ENCODE measurements at regions not wholly inside any gene's neighbourhood (a gene's known extent, or its start where the extent isn't known, plus 50 kb on each side); places are given as distances from the start of the nearest gene placed in this dataset.
A peak's percentile ranks its signal among the peaks of the same experiment; 100 is the strongest.
"Not testable (repeated sequence)": the region's sequence is repeated elsewhere in the genome, so short reads cannot be mapped to it uniquely, and the experiment has no call there.

DNA sequence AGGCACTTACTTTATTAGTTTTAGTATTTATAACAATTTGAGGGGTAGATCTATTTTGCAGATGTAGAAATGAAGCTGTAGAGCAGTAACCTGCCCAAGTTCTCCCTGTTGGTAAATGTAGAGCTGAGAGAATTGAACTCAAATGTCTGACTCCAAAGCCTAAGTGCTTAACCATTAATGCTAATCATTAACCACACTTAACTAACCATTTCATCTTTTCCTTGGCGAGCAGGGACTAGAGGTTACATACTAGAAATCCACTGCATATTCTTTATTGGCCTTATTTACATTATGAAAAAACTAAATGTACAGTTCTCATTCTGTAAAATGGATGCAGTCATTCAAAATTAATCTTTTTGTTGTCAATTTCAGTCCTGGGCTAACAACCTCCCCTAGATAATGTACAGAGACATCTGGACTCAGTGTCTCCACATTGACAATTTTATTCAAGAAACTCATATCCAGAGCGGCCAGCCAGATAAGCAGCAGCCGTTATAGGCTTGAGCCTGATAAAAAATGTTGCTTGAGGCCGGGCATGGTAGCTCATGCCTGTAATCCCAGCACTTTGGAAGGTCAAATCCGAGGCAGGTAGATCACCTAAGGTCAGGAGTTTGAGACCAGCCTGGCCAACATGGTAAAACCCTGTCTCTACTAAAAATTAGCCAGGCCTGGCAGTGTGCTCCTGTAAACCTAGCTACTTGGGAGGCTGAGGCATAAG is 76.7 kb upstream of the PICALM start:
- no peak for DNase-seq

DNA sequence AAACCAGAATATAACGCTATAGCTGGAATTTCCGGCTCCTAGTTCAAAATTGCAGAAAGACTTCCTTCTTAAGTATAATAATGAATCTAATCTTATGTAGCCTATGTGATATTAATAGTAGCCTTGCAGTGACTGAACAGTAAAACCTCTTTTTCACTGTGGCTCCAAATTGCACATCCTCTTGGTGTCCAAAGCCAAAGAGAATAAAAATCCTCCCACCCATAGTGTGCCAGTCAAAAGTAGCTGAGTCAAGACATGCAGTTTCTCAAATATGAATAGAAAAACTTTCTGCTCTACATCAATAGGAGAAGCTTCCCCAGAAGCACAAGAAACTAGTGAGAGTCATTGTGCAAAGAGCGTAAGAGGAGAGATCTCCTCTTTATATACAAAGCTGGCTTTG is 76.0 kb upstream of the PICALM start:
- no peak for DNase-seq

DNA sequence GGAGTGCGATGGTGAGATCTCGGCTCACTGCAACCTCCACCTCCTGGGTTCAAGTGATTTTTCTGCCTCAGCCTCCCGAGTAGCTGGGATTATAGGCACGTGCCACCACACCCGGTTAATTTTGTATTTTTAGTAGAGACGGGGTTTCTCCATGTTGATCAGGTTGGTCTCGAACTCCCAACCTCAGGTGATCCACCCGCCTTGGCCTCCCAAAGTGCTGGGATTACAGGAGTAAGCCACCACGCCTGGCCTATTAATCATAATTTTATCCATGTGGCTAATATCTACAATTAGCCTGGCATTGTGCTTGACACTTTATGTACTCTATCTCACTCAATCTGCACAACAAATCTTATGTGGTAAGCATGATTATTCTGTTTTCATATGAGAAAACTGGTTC is 75.2 kb upstream of the PICALM start:
- not testable (repeated sequence) for DNase-seq

DNA sequence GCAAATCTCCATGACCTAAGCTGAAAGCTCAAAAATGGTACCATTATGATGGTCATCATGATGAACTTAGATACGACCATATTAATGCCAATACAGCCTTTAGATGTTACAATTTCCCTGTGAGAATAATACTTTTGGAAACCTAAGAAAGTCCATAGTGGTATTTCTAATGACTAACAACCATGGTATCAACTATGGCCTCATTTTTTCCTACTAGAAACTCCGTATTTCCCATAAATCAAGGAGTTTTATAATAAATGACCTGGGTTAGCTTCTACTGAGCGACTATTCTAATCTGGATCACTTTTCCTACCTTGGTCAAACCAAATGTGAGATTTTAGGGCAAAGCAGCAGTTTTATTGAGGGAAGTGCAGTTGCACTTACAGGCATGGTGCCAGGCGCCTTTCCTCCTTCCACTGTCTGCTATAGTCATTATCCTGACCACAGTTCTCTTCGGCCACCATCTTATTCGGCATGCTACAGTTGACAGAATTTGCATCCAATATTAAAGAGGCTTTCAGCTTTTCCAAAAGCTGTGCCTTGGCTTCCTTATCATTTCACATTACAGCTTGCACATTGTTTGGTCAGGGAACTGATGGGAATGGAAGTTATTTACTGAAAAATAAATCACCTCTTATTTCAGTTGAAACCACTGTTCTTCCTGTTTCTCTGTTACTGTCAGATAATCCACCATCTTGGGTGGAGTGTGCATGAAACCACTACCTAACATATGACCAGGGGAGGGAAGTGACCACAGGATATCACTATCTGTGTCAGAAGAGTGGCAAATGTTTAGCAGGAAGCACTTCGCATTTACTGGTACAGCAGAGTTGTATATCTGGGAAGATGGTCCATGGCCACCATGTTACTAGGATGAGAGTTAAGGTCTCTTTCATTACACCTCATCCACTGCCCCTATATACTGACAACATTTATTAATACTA is 74.5 kb upstream of the PICALM start:
- peak; percentile 34 for DNase-seq

DNA sequence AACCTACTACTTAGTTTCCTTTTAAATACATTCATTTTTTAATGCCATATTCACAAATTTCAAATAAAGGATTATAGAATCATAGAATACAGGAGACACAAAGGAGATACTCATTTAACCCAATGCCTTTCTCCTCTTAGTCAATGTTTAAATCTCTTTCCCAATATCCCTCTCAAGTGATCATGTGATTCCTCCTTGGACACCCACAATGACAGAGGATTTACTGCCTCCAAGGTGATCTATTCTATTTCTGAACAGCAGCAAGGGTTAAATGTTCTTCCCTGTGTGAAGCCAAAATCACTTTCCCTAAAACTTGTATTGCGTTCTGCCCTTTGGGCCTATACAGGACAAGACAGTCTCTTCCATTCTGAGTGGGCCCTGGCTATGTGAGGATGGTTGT is 73.3 kb upstream of the PICALM start:
- no peak for DNase-seq

DNA sequence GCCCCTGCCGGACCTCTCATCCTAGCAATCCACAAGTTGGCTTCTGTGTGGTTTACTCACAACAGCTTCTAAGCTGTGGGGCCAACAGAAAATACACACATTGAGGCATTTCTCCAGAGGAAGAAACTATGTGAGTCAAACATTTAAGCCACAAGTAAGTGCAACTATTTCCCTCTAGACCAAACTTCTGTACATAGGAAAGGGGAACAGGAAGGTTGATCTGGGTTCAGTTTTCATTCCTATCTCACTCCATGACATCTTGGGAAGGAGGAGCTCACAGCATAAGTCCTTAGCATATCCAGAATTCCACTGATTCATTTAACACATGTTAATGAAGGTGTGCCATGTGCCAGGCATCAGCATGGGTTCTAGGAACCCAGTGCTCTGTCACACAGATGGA is 72.8 kb upstream of the PICALM start:
- no peak for DNase-seq

DNA sequence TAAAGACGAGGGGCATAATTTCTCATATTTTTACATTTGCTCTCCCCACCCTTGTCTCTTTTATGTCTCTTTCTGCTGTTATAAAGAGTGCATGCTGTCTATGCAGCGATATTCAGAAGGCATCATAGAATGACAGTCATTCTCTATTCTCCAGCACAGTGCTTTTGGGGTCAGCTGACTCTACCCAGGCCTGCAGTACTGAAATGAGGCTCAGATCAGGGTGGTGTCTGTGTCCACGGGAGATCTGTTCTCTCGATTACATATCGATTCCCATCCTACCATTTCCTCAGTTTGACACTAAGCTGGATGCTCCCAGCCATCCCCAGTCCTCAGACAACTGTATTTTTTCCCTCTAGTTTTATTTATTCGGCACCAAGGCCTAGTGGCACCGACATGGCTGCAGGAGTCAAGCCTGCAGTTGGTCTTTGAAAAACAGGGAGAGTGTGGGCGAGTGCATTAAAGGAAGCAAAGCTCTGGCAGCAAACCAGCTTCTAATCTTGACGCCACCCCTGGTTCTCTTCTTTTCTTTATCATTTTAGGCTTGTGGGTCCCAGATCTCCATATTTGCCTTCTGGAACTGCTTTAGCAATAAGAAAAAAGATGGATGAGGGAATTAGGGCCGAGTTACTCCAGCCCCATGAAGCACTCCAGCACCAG is 71.6 kb upstream of the PICALM start:
- DNase-seq: no peak

DNA sequence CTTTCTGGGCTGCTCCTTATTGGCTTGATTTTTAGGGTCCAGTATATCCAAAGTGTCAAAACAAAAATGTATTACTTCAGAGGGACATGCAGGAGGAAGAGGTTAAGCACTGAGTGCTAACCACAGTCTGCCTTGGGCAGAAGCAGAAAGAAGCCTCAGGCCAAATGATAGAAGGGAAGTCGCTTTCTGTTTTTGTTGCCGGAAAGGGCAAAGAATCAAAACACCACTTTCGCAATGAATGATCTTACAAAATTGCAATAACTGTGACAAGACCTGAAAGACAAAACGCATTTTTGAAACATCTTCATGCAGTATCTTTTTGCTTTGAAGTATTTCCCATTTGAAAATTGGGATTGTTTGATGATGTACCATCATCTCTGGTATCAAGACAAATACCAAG is 70.1 kb upstream of the PICALM start:
- peak; percentile 29 for DNase-seq

DNA sequence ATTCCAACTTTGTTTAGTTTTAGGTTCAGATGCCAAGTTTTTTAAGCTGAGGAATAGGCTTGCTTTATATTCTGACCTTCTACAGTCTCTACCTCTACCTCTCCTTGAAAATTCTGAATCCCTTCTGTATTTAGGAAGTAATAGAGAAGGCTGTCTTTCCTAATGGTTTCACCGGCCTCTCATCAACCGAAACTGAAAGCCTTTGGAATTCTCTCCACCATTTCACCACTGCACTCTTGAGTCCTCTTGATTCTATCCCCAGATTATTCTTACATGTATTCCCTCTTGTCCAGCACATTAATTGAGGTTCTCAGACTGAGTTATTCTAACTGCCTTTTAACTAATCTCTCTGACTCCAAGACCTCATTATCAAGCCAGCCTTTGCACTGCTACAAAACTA is 67.7 kb upstream of the PICALM start:
- no peak for DNase-seq

DNA sequence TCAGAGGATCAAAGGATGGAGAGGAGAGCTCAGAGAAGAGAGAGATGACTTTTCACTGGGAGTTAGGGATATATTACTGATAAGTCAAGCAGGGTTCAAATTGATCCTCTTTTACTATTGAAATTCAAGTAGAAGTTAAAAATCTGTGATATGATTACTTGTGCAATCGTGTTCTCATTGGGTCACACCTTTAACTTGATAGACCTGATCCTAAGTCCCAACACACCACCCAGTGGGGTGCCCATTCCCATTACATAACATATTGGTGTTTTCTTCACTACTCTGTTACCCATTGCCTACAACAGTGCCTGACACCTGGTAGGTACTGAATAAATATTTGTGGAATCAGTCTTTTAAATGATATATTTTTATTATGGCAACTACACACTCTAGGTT is 66.4 kb upstream of the PICALM start:
- no peak for DNase-seq

DNA sequence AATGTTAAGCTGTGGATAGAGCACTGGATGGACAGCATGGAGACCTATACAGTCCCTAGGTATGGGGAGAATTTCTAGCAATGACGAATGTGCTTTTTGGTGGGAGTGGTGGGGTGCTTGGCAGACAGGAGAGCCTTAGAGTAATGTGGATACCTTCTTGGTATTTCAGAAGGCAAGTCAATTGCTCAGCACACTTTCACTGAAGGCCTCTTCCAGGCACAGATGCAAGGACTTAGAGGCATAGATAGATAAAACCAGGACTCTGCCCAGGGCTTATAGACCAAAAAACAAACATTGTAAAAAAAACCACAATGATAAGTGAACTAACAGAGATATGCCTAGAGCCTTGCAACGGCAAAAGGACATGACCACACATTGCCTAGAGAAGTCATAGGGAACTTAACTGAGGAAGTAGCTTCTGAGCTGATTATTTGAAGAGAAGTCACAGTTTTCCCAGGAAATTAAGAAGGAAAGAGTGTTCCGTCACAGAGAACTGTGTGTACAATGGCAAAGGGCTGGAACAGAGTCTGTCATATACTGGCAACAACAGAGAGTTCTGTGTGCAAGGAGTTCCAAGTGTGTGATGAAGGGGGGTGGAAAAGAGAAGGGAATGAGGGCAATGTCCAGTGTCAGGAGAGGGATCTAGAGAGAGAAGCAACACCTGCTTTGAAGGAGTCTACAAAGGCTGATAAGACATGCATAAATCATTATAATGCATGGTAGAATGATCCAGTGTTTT is 65.9 kb upstream of the PICALM start:
- no peak for DNase-seq

DNA sequence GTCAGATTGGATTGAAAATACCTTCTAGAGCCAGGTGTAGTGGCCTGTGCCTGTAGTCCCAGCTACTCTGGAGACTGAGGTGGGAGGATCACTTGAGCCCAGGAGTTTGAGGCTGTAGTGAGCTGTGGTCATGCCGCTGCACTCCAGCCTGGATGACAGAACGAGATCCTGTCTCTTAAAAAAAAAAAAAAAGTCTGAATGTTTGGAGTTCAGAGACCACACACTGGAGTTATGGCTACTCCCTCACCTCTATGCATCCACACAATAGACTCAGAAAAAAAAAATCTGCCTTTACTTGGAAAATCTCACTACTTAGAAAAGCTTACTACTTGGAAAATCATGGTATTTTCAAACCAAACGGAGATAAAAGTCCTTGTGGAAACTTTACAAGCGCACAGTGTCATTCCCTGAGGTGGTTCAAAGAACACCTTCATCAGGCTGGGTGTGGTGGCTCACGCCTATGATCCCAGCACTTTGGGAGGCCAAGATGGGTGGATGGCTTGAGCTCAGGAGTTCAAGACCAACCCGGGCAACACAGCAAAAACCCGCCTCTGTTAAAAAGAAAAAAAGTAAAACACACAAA is 63.9 kb upstream of the PICALM start:
- no peak for DNase-seq

DNA sequence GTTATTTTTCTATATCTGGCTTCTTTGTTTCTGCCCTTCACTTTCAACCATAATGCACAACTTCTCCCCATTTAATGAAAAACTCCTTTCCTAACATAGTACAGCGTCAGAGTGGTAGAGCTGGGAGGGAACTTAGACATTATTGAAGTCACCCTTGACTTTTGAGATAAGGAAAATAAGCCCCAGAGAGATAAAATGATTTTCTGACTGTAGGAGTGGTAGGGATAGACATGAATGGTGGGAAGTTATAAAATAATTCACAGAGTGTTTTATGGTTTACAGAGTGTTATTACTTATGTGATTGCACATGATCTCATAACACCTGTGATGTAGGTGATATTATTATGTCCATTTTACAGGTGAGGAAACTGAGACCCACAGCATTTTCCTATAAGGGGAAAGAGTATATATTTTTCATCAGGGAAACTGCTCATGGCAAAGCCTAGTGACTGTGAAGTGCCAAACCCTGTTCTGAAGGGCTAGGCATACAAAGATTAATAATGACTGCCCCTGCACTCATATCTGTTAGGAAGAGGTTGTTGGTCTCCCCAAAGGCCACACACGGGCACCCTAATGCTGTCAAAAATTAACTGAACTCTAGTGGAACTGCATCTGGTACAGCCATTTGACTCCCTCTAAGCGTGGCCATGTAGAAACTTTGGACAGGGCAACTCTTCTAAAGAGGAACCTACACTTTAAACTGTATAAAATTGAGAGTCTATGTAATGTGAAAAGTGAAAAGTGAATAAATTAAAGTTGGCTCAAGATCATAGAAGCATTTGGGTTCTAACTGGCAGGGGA is 61.1 kb upstream of the PICALM start:
- no peak for DNase-seq

DNA sequence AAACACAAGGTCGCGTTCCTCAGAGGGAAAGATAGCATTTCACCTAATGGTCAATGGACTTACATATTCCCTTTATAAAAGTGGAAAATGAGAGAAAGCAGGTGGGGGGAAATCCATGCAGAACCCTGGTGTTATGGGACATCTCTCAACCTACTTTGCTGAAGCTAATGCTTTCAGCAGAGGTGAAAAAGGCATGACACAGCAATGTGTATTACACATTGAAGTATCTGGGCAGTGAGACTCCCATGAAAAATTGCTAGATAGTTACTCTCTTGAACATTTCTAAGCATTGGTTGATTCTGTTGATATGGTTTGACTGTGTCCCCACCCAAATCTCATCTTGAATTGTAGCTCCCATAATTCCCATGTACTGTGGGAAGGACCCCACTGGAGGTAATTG is 60.0 kb upstream of the PICALM start:
- DNase-seq: no peak

DNA sequence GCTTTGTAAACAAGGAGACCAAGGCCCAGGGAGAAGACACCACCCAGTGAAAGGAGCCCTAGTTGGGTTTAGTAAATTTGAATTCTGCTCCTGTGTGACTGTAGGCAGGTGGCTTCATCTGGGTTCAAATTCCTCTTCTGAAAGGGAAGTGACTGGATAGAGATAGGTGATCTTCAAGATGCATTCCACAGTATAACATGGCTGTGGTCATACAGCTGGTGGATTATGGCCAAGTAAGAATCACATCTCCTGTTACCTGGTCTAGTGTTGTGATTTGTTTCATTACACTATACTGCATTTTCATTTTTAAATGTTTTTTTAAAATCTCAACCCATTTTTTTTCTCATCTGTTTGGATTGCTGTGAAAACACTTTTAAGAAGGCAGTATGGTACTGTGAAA is 58.0 kb upstream of the PICALM start:
- no peak for DNase-seq

DNA sequence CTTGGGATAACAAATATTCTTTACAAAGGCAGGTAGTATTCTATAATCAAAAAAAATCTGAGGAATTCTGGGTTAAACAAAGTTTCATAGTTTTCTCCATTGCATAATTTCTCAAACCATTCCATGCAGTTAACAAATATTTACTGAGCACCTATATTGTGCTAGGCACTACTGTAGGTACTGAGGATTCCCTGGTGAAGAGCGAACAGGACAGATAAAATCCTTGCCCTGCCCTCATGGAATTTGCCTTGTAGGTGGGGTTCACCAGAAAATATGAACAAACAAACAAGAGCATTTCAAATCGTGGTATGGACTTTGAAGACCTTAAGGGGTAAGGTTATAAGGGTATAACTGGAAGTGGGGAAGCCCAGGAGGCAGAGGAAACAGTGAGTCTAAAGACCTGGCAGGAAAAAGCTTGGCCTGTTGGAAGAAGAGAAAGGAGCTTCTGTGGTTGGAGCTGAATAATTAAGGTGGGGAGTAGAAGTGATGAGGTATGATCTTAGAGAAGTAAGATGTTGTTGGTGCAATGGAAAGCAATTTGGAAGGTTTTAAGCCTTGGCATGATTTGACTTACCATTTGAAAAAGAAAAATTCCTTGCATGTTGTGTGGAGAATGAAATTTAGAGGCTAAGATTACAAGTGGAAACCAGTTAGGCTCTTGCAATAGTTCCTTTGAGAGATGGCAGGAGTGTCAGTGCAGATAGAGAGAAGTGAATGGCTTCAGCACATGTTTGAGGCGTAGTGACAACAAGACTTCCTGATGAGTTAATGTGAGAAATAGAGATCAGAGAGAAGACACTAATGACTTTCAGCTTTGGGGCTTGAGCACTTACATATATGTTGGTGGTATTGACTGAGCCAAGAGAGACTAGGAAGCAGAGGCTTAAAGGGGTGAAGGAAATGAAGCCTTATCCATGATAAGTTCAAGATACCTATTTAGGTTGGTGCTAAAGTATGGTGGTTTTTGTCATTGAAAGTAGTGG is 55.7 kb upstream of the PICALM start:
- no peak for DNase-seq

DNA sequence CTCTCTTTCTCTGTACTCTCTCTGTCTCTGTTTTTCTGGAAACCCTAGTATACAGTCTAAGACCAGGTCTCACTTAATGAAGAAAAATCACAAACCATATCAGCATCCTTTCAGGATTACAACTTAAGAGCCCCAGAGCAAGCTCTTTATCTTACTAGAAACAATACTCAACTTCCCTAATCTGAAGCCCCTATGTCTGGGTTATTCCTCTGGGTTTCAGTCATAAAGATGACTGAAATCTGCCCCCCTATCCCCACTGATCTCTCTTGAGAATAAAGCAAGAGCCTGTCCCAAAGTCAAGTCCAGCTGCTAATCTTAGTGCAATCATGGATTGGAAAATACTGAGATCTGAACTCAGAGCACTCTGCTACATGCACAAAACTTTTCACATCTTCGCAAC is 53.9 kb upstream of the PICALM start:
- no peak for DNase-seq

DNA sequence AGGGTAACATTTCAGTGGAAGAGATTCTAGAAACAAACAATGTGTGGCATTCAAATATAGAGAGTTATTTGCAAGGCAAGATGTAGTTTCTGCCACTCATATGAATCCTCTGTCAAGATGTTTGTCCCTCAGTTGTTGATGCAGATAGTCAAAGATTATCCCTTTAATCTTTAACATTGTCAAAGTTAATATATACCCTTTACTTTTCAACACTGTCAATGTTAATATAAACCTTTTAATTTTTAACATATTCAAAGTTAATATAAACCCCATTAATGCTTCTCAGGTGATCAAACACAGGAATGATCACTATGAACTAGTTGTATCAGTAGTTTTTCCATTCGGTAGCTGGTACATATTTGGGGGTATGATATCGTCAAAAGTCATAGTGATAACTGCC is 51.9 kb upstream of the PICALM start:
- DNase-seq: no peak

DNA sequence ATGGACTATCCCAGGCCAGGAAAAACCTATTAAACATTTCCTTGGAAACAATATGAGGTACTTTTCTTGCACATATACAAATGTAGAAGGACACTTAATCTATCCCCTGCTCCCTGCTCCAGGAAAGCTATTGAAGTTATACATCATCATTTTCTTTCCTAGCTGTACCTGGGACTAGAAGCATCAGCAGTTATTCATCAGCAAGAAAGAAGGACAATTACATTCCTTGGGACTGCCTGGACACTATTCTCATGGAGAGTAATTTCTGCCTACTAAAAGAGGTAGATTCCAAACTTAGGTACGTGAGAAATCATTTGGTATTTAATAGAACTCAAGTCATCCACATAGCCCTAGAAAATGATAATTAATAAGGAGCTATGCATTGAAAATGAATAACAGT is 51.0 kb upstream of the PICALM start:
- no peak for DNase-seq

DNA sequence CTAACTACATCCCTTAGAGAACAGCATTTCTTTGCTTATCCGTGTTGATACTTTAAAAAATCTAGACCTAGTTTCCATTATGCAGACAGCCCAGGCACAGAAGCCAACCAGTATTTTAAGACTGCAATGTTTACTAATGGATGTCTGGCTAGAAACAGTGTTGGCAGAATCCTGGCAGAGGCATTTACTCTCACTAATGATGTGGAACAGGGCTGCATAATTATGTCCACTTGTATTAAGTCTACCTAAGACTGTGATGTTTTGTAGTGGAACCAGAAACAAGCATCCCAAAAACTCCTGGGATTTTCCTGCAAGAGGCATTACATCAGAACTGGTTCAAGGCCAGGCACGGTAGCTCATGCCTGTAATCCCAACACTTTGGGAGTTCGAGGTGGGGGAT is 50.2 kb upstream of the PICALM start:
- DNase-seq: no peak

All from CD4-positive, alpha-beta T cell treated with Interferon gamma for 1 hour (primary cell).